Adrenal gland (tissue), 5 donors: ENCODE measurements at regions not wholly inside any gene's neighbourhood (a gene's known extent, or its start where the extent isn't known, plus 50 kb on each side); places are given as distances from the start of the nearest gene placed in this dataset.
"Not testable (repeated sequence)": the region's sequence is repeated elsewhere in the genome, so short reads cannot be mapped to it uniquely, and the experiment has no call there.

Experiments
- CTCF ChIP-seq, 6 experiments: fragments of 450-650 bp in 4 of 6; fragments of 200-600 bp in 2 of 6; sonication (generic) in 1 of 6; IDR thresholded peaks; 1 replicate in 5 of 6; 2 replicates in 1 of 6; pipeline versions ENCODE4 v1.5.1 to v1.8.0; 2016 to 2021; ENCODE audit warnings: antibody characterized with exemption in 6 of 6, mild to moderate bottlenecking in 2 of 6, moderate library complexity in 1 of 6
- POLR2A ChIP-seq, 2 donors: fragments of 450-650 bp; IDR thresholded peaks; one replicate each; pipeline ENCODE4 v1.6.1; 2017; ENCODE audit warnings: antibody characterized with exemption in 2 of 2, mild to moderate bottlenecking in 2 of 2, moderate library complexity in 1 of 2
- donor health status: DM: no; HTN: no; CAD: no.

DNA sequence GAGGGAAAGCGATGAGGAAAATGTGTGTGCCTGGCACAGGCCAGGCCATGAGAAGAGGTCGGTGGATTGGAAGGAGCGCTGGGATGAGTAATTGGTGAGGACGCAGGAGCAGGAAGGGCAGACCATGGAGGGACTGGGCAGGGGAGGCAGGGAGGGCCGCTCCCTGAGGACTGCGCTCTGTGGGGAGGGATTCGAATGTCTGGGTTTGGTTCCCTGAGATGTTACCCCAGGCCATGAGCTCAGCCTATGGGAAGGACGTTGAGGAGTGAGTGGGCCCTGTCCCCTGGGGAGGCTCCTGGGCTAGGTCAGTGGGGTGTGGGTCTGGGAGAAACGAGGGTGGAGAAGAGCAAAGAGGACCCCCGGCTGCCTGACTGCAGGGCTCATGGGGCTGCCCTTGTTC is 415.2 kb upstream of the NPAP1 start:
- TF ChIP-seq CTCF, POLR2A (IDR thresholded peaks at IDR 0.05): not testable (repeated sequence)
